ENCODE measurements at regions not wholly inside any gene's neighbourhood (a gene's known extent, or its start where the extent isn't known, plus 50 kb on each side); places are given as distances from the start of the nearest gene placed in this dataset.
A peak's percentile ranks its signal among the peaks of the same experiment; 100 is the strongest.

DNA sequence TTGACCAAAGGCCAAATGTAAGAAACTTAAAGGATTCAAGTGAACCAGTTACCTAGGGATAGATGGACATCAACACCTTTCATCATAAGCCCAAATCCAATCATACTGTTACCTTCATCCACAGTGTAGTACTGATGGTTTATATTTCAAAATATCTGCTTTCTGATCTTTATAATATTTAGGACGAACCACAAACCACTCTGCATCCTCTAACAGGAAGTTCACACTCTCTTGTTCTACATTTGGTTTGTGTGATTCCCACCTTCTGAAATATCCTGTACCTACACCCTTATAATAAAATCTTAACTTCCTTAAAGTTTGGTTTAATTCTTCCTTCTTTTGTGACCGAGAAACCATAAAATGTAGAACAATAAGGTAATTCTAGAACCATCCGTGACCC lies 535.7 kb upstream of the CHAC2 start:
- Histone ChIP-seq H3K9me3 (ENCODE audit: low read length) (no peaks in the 10 kb centered on the region), H3K9me2 (replicated peaks; ENCODE audit: insufficient read depth, low read length) (0 out of 2 replicates have a peak, but pooled peaks cover 2% of the 10 kb centered on the region), H3K27me3 (ENCODE audit: low read length) (no peaks in the 10 kb centered on the region), H3K36me3 (ENCODE audit: insufficient read depth, low read length) (no peaks in the 10 kb centered on the region), H3K79me2 (ENCODE audit: low read length) (no peaks in the 10 kb centered on the region), H3K27ac (ENCODE audit: low read length) (no peak overlapping the region), H2AFZ (ENCODE audit: low read length) (no peak overlapping the region), H3K9ac (ENCODE audit: low read length) (no peak overlapping the region), H4K20me1 (ENCODE audit: insufficient read depth, low read depth, low read length) (no peaks in the 10 kb centered on the region), H3K4me1 (ENCODE audit: low read length) (no peaks in the 10 kb centered on the region), H3K4me3 (ENCODE audit: low read length) (no peak overlapping the region), H3K4me2 (ENCODE audit: low read depth, low read length, poor library complexity, severe bottlenecking) (no peak overlapping the region)
- peak; percentile 6 for DNase-seq

DNA sequence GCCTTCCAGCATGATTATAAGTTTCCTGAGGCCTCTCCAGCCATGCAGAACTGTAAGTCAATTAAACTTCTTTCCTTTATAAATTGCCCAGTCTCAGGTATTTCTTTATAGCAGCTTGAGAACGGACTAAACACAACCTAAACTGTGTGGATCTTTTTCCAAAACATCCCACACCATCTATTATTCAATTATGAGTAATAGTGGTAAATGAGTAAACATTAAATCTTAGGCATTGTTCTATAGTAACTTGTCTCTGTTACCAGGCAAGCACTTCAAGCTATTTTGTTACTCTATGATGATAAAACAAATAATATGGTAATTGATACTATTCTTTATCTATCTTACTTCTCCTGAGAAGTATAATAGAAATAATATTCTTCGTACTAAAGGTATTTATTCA lies 536.9 kb upstream of the CHAC2 start:
- Histone ChIP-seq H3K4me3 (ENCODE audit: low read length) (no peak overlapping the region), H2AFZ (ENCODE audit: low read length) (no peak overlapping the region), H3K9me2 (replicated peaks; ENCODE audit: insufficient read depth, low read length) (0 out of 2 replicates have a peak, but pooled peaks cover 2% of the 10 kb centered on the region), H4K20me1 (ENCODE audit: insufficient read depth, low read depth, low read length) (no peaks in the 10 kb centered on the region), H3K27me3 (ENCODE audit: low read length) (no peaks in the 10 kb centered on the region), H3K9me3 (ENCODE audit: low read length) (no peaks in the 10 kb centered on the region), H3K27ac (ENCODE audit: low read length) (no peak overlapping the region), H3K79me2 (ENCODE audit: low read length) (no peaks in the 10 kb centered on the region), H3K4me2 (ENCODE audit: low read depth, low read length, poor library complexity, severe bottlenecking) (no peak overlapping the region), H3K36me3 (ENCODE audit: insufficient read depth, low read length) (no peaks in the 10 kb centered on the region), H3K4me1 (ENCODE audit: low read length) (no peaks in the 10 kb centered on the region), H3K9ac (ENCODE audit: low read length) (no peak overlapping the region)
- peak; percentile 7 for DNase-seq

DNA sequence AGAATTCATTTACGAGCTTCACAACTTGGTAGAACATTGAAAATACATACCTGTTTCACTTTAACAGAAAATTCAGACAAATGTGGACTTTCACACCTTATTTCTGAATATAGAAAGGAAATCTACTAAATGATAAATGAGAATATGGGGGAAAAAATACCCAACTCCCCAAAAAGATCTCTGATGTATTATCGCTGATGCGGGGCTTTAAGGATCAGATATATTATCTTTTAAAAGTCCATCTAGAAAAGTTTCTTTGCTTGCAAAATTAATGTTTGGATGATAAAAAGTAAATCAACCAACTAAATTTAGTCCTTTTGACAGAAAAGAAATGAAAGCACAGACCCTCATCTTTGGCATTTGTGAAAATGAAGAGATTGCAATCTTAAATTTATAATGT lies 540.1 kb upstream of the CHAC2 start:
- Histone ChIP-seq H3K27me3 (ENCODE audit: low read length) (no peaks in the 10 kb centered on the region), H3K4me3 (ENCODE audit: low read length) (no peak overlapping the region), H3K9me2 (replicated peaks; ENCODE audit: insufficient read depth, low read length) (0 out of 2 replicates have a peak, but pooled peaks cover 2% of the 10 kb centered on the region), H4K20me1 (ENCODE audit: insufficient read depth, low read depth, low read length) (no peaks in the 10 kb centered on the region), H3K9ac (ENCODE audit: low read length) (no peak overlapping the region), H3K27ac (ENCODE audit: low read length) (no peak overlapping the region), H3K9me3 (ENCODE audit: low read length) (no peaks in the 10 kb centered on the region), H3K36me3 (ENCODE audit: insufficient read depth, low read length) (no peaks in the 10 kb centered on the region), H3K4me1 (ENCODE audit: low read length) (no peaks in the 10 kb centered on the region), H3K4me2 (ENCODE audit: low read depth, low read length, poor library complexity, severe bottlenecking) (no peak overlapping the region), H2AFZ (ENCODE audit: low read length) (no peak overlapping the region), H3K79me2 (ENCODE audit: low read length) (no peaks in the 10 kb centered on the region)
- peak; percentile 21 for DNase-seq

- Histone ChIP-seq H4K20me1 (ENCODE audit: insufficient read depth, low read depth, low read length) (no peaks in the 10 kb centered on the region), H3K27me3 (ENCODE audit: low read length) (no peaks in the 10 kb centered on the region), H3K4me3 (ENCODE audit: low read length) (no peak overlapping the region), H3K4me1 (ENCODE audit: low read length) (no peaks in the 10 kb centered on the region), H3K4me2 (ENCODE audit: low read depth, low read length, poor library complexity, severe bottlenecking) (no peak overlapping the region), H3K9ac (ENCODE audit: low read length) (no peak overlapping the region), H3K79me2 (ENCODE audit: low read length) (no peaks in the 10 kb centered on the region), H3K36me3 (ENCODE audit: insufficient read depth, low read length) (no peaks in the 10 kb centered on the region), H3K27ac (ENCODE audit: low read length) (no peak overlapping the region), H2AFZ (ENCODE audit: low read length) (no peak overlapping the region), H3K9me2 (replicated peaks; ENCODE audit: insufficient read depth, low read length) (no peaks in the 10 kb centered on the region), H3K9me3 (ENCODE audit: low read length) (no peaks in the 10 kb centered on the region)
- no peak for DNase-seq
These were observed 546.6 kb upstream of the CHAC2 start for GRCh38 chr2:53220969-53221368.

GRCh38 chr2:53217250-53217649 lies 550.4 kb upstream of the CHAC2 start:
- no peak overlapping the region for H2AFZ ChIP-seq (ENCODE audit: low read length)
- H3K36me3 ChIP-seq (ENCODE audit: insufficient read depth, low read length): no peaks in the 10 kb centered on the region
- H3K9ac ChIP-seq (ENCODE audit: low read length): no peak overlapping the region
- no peak for DNase-seq
- H3K27me3 ChIP-seq (ENCODE audit: low read length): no peaks in the 10 kb centered on the region
- no peak overlapping the region for H3K4me2 ChIP-seq (ENCODE audit: low read depth, low read length, poor library complexity, severe bottlenecking)
- H4K20me1 ChIP-seq (ENCODE audit: insufficient read depth, low read depth, low read length): no peaks in the 10 kb centered on the region
- H3K9me2 ChIP-seq (replicated peaks; ENCODE audit: insufficient read depth, low read length): no peaks in the 10 kb centered on the region
- H3K9me3 ChIP-seq (ENCODE audit: low read length): no peaks in the 10 kb centered on the region
- no peak overlapping the region for H3K27ac ChIP-seq (ENCODE audit: low read length)
- H3K4me1 ChIP-seq (ENCODE audit: low read length): no peaks in the 10 kb centered on the region
- no peaks in the 10 kb centered on the region for H3K79me2 ChIP-seq (ENCODE audit: low read length)
- H3K4me3 ChIP-seq (ENCODE audit: low read length): no peak overlapping the region

DNA sequence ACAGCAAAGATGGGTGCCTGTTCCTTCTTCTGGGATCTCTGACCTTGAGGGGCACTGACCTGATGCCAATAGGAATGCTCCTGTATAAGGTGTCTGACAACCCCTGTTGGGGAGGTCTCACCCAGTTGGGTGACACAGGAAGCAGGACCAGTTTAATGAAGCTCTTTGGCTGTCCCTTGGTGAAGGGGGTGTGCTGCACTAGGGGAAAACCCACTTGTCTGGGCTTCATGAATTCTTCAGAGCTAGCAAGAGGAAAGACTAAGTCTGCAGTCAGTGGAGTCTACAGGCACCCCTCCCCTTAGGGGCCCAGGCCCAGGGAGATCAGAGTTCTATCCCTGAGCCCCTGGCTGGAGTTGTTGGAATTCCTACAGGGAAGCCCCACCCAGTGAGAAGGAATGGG lies 550.8 kb upstream of the CHAC2 start:
- Histone ChIP-seq H2AFZ (ENCODE audit: low read length) (no peak overlapping the region), H3K9me2 (replicated peaks; ENCODE audit: insufficient read depth, low read length) (no peaks in the 10 kb centered on the region), H3K27me3 (ENCODE audit: low read length) (no peaks in the 10 kb centered on the region), H3K9me3 (ENCODE audit: low read length) (no peaks in the 10 kb centered on the region), H3K4me1 (ENCODE audit: low read length) (no peaks in the 10 kb centered on the region), H3K4me3 (ENCODE audit: low read length) (no peak overlapping the region), H3K9ac (ENCODE audit: low read length) (no peak overlapping the region), H3K4me2 (ENCODE audit: low read depth, low read length, poor library complexity, severe bottlenecking) (no peak overlapping the region), H3K79me2 (ENCODE audit: low read length) (no peaks in the 10 kb centered on the region), H4K20me1 (ENCODE audit: insufficient read depth, low read depth, low read length) (no peaks in the 10 kb centered on the region), H3K36me3 (ENCODE audit: insufficient read depth, low read length) (no peaks in the 10 kb centered on the region), H3K27ac (ENCODE audit: low read length) (no peak overlapping the region)
- no peak for DNase-seq

- H3K4me3 ChIP-seq (ENCODE audit: low read length): no peak overlapping the region
- no peaks in the 10 kb centered on the region for H3K9me2 ChIP-seq (replicated peaks; ENCODE audit: insufficient read depth, low read length)
- H3K27ac ChIP-seq (ENCODE audit: low read length): no peak overlapping the region
- no peaks in the 10 kb centered on the region for H3K79me2 ChIP-seq (ENCODE audit: low read length)
- no peaks in the 10 kb centered on the region for H3K4me1 ChIP-seq (ENCODE audit: low read length)
- no peaks in the 10 kb centered on the region for H4K20me1 ChIP-seq (ENCODE audit: insufficient read depth, low read depth, low read length)
- no peaks in the 10 kb centered on the region for H3K9me3 ChIP-seq (ENCODE audit: low read length)
- no peaks in the 10 kb centered on the region for H3K36me3 ChIP-seq (ENCODE audit: insufficient read depth, low read length)
- H3K9ac ChIP-seq (ENCODE audit: low read length): no peak overlapping the region
- DNase-seq: no peak
- H3K4me2 ChIP-seq (ENCODE audit: low read depth, low read length, poor library complexity, severe bottlenecking): no peak overlapping the region
- no peak overlapping the region for H2AFZ ChIP-seq (ENCODE audit: low read length)
- H3K27me3 ChIP-seq (ENCODE audit: low read length): no peaks in the 10 kb centered on the region
These were observed 555.0 kb upstream of the CHAC2 start for GRCh38 chr2:53212576-53212975.

- Histone ChIP-seq H3K27me3 (ENCODE audit: low read length) (no peaks in the 10 kb centered on the region), H3K36me3 (ENCODE audit: insufficient read depth, low read length) (no peaks in the 10 kb centered on the region), H4K20me1 (ENCODE audit: insufficient read depth, low read depth, low read length) (no peaks in the 10 kb centered on the region), H2AFZ (ENCODE audit: low read length) (no peak overlapping the region), H3K27ac (ENCODE audit: low read length) (no peak overlapping the region), H3K79me2 (ENCODE audit: low read length) (no peaks in the 10 kb centered on the region), H3K9me3 (ENCODE audit: low read length) (no peaks in the 10 kb centered on the region), H3K4me2 (ENCODE audit: low read depth, low read length, poor library complexity, severe bottlenecking) (no peak overlapping the region), H3K9me2 (replicated peaks; ENCODE audit: insufficient read depth, low read length) (no peaks in the 10 kb centered on the region), H3K4me1 (ENCODE audit: low read length) (no peaks in the 10 kb centered on the region), H3K4me3 (ENCODE audit: low read length) (no peak overlapping the region), H3K9ac (ENCODE audit: low read length) (no peak overlapping the region)
- DNase-seq: no peak
These were observed 556.3 kb upstream of the CHAC2 start for GRCh38 chr2:53211201-53211774.

DNA sequence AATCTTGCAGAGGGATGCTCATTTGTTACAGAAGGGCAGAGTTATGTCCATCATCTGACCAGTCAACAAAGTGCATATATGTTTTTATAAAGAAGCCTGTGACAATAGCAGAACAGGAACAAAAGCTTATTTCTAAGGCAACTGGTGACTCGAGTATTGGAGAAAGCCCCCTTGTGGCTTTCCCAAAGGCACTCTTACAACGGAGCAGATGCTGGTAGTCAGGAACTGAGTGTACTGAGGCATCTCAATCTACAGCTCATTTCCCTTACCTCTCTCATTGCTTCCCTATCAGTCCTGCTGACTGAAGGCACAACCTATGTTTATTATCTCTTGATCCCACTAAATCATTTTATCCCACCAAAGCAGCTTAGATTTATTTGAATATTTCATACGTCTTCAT lies 557.1 kb upstream of the CHAC2 start:
- no peak for DNase-seq
- Histone ChIP-seq H3K27ac (ENCODE audit: low read length) (no peak overlapping the region), H4K20me1 (ENCODE audit: insufficient read depth, low read depth, low read length) (no peaks in the 10 kb centered on the region), H3K9ac (ENCODE audit: low read length) (no peak overlapping the region), H3K9me2 (replicated peaks; ENCODE audit: insufficient read depth, low read length) (no peaks in the 10 kb centered on the region), H3K4me2 (ENCODE audit: low read depth, low read length, poor library complexity, severe bottlenecking) (no peak overlapping the region), H3K36me3 (ENCODE audit: insufficient read depth, low read length) (no peaks in the 10 kb centered on the region), H3K27me3 (ENCODE audit: low read length) (no peaks in the 10 kb centered on the region), H3K4me3 (ENCODE audit: low read length) (no peak overlapping the region), H3K9me3 (ENCODE audit: low read length) (no peaks in the 10 kb centered on the region), H3K79me2 (ENCODE audit: low read length) (no peaks in the 10 kb centered on the region), H2AFZ (ENCODE audit: low read length) (no peak overlapping the region), H3K4me1 (ENCODE audit: low read length) (no peaks in the 10 kb centered on the region)

All from Karpas-422 (cell line).